ENCODE measurements at regions not wholly inside any gene's neighbourhood (a gene's known extent, or its start where the extent isn't known, plus 50 kb on each side); places are given as distances from the start of the nearest gene placed in this dataset.
A peak's percentile ranks its signal among the peaks of the same experiment; 100 is the strongest.

GRCh38 chr6:14906621-14907020, 339.2 kb upstream of the JARID2 start:
- no peaks in the 10 kb centered on the region for H3K36me3 ChIP-seq (replicated peaks in 1 of 2; ENCODE audit: insufficient read depth in 1 of 2, low read depth in 2 of 2)
- WGBS, 2 donors, result 80 to 91% methylated on average over 2 of the region's 2 CpGs
- H3K27me3 ChIP-seq, result no peaks in the 10 kb centered on the region
- ATAC-seq (no peak), DNase-seq (no peak)
- no peak overlapping the region for H3K4me3 ChIP-seq
- peaks cover 13% of the 10 kb centered on the region for H3K4me1 ChIP-seq
- H3K9me3 ChIP-seq, result no peaks in the 10 kb centered on the region
- no peak overlapping the region for H3K27ac ChIP-seq
- TF ChIP-seq, protein P1, sequence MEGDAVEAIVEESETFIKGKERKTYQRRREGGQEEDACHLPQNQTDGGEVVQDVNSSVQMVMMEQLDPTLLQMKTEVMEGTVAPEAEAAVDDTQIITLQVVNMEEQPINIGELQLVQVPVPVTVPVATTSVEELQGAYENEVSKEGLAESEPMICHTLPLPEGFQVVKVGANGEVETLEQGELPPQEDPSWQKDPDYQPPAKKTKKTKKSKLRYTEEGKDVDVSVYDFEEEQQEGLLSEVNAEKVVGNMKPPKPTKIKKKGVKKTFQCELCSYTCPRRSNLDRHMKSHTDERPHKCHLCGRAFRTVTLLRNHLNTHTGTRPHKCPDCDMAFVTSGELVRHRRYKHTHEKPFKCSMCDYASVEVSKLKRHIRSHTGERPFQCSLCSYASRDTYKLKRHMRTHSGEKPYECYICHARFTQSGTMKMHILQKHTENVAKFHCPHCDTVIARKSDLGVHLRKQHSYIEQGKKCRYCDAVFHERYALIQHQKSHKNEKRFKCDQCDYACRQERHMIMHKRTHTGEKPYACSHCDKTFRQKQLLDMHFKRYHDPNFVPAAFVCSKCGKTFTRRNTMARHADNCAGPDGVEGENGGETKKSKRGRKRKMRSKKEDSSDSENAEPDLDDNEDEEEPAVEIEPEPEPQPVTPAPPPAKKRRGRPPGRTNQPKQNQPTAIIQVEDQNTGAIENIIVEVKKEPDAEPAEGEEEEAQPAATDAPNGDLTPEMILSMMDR (IDR thresholded peaks at IDR 0.05), result no peak
- TF ChIP-seq POLR2A (IDR thresholded peaks at IDR 0.05), result no peak
- intact Hi-C loops (cut with DNase I), result no loop called here

- no peak for TF ChIP-seq POLR2A (IDR thresholded peaks at IDR 0.05)
- TF ChIP-seq, protein P1 (IDR thresholded peaks at IDR 0.05), result no peak
- H3K4me3 ChIP-seq, result no peak overlapping the region
- 56 to 77% methylated on average over 13 of the region's 13 CpGs for WGBS, 2 donors
- no peaks in the 10 kb centered on the region for H3K36me3 ChIP-seq (replicated peaks in 1 of 2; ENCODE audit: insufficient read depth in 1 of 2, low read depth in 2 of 2)
- H3K4me1 ChIP-seq, result peaks cover 23% of the 10 kb centered on the region
- peak overlapping the region in 1 of 4 donors; percentile 58 for H3K27ac ChIP-seq
- H3K9me3 ChIP-seq, result no peaks in the 10 kb centered on the region
- ATAC-seq, result no peak
- no peaks in the 10 kb centered on the region for H3K27me3 ChIP-seq
- intact Hi-C loops (cut with DNase I), result no loop called here
- DNase-seq, result peak in 2 of 4 donors; percentile 17 to 72
These were observed 334.9 kb upstream of the JARID2 start for GRCh38 chr6:14910692-14911547.

DNA sequence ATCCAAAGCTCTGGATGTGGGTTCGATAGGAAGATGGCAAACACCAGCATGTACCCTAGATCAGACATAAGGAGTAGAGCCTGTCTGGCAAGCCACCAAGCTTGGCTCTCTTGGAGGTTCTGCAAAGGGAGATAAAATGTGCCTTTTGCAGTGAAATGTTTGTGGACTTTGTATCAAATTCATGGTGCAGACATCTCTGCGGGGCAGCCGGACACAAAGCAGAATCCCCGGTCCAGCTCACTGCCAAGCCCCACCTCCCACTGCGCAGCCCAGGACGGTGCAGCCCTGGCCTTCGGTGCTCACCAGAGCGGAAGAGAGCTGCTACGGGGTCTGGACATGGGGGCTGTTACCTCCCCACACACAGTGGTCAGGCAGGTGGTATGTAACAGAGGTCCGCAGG, 333.6 kb upstream of the JARID2 start:
- 54 to 68% methylated on average over 6 to 10 of the region's 10 CpGs for whole genome bisulfite sequencing, 2 donors
- DNase-seq (peak in 1 of 4 donors; percentile 39), ATAC-seq (no peak)
- Histone ChIP-seq H3K27ac (no peak overlapping the region), H3K27me3 (no peaks in the 10 kb centered on the region), H3K4me3 (no peak overlapping the region), H3K36me3 (replicated peaks in 1 of 2; ENCODE audit: insufficient read depth in 1 of 2, low read depth in 2 of 2) (no peaks in the 10 kb centered on the region), H3K4me1 (peaks cover 23% of the 10 kb centered on the region), H3K9me3 (no peaks in the 10 kb centered on the region)
- TF ChIP-seq, protein P1 (IDR thresholded peaks at IDR 0.05), result no peak
- no peak for TF ChIP-seq POLR2A (IDR thresholded peaks at IDR 0.05)
- intact Hi-C loops (cut with DNase I), result no loop called here

GRCh38 chr6:14912706-14913105, 333.2 kb upstream of the JARID2 start:
- H3K4me3 ChIP-seq, result no peak overlapping the region
- 83 to 100% methylated on average over 2 of the region's 2 CpGs for WGBS, 2 donors
- H3K9me3 ChIP-seq, result no peaks in the 10 kb centered on the region
- no peaks in the 10 kb centered on the region for H3K36me3 ChIP-seq (replicated peaks in 1 of 2; ENCODE audit: insufficient read depth in 1 of 2, low read depth in 2 of 2)
- TF ChIP-seq, protein P1 (IDR thresholded peaks at IDR 0.05), result no peak
- no peak for TF ChIP-seq POLR2A (IDR thresholded peaks at IDR 0.05)
- no peaks in the 10 kb centered on the region for H3K27me3 ChIP-seq
- H3K27ac ChIP-seq, result no peak overlapping the region
- ATAC-seq (no peak), DNase-seq (no peak)
- intact Hi-C loops (cut with DNase I), result no loop called here
- peaks cover 23% of the 10 kb centered on the region for H3K4me1 ChIP-seq

- ATAC-seq, result no peak
- intact Hi-C loops (cut with DNase I), result no loop called here
- H3K36me3 ChIP-seq (replicated peaks in 1 of 2; ENCODE audit: insufficient read depth in 1 of 2, low read depth in 2 of 2), result no peaks in the 10 kb centered on the region
- H3K9me3 ChIP-seq, result no peaks in the 10 kb centered on the region
- WGBS, 2 donors, result 81 to 87% methylated on average over 2 of the region's 2 CpGs
- H3K27ac ChIP-seq, result no peak overlapping the region
- no peaks in the 10 kb centered on the region for H3K27me3 ChIP-seq
- TF ChIP-seq, protein P1 (IDR thresholded peaks at IDR 0.05), result no peak
- TF ChIP-seq POLR2A (IDR thresholded peaks at IDR 0.05), result no peak
- no peak overlapping the region for H3K4me3 ChIP-seq
- H3K4me1 ChIP-seq, result peaks cover 23% of the 10 kb centered on the region
- DNase-seq, result no peak
These were observed 331.9 kb upstream of the JARID2 start for GRCh38 chr6:14913931-14914330.

Data from body of pancreas (tissue), 4 donors.